SH-SY5Y (cell line): ENCODE measurements at regions not wholly inside any gene's neighbourhood (a gene's known extent, or its start where the extent isn't known, plus 50 kb on each side); places are given as distances from the start of the nearest gene placed in this dataset.

Experiments used
- GATA2 ChIP-seq: IDR thresholded peaks from 2 replicates; pipeline ENCODE4 v1.6.1; 2011; ENCODE audit warnings: mild to moderate bottlenecking, low read depth, low read length
- GATA3 ChIP-seq: IDR thresholded peaks from 2 replicates; pipeline ENCODE4 v1.6.1; 2011; ENCODE audit warnings: low read depth, mild to moderate bottlenecking, low read length, moderate library complexity

DNA sequence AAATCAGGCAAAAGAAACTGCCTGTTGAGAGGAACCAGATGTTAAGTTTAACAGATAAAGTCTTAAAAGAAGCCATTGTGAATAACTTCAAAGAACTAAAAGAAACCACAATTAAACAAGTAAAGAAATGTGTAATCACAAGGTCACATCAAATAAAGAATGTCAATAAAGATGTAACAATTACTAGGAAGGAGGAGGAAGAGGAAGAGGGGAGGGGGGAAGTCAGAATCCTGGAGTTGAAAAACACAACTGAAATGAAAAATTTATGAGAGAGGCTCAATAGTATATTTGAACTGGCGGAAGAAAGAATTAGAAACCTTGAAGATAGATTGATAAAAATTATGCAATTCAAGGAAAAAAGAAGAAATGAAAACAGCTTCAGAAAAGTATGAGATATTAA, 88.4 kb upstream of the CRIM1 start:
- TF ChIP-seq GATA2 (no peak), GATA3 (no peak)
